Fibroblast of lung (primary cell): ENCODE measurements at regions not wholly inside any gene's neighbourhood (a gene's known extent, or its start where the extent isn't known, plus 50 kb on each side); places are given as distances from the start of the nearest gene placed in this dataset.

Experiments used
- EZH2 ChIP-seq: IDR thresholded peaks from 2 replicates; pipeline ENCODE4 v1.5.1; 2012; ENCODE audit warnings: low read length, control low read depth, mild to moderate bottlenecking; ENCODE audit errors: missing control alignments
- TF ChIP-seq, protein P1 (sequence below), 2 donors: IDR thresholded peaks in 1 of 2; conservative IDR thresholded peaks in 1 of 2; 1 replicate in 1 of 2; 2 replicates in 1 of 2; pipeline ENCODE4 v1.5.1; 2011 to 2012; ENCODE audit warnings: low read length in 2 of 2, control low read depth in 1 of 2, inconsistent platforms in 1 of 2, low read depth in 1 of 2, mild to moderate bottlenecking in 1 of 2

DNA sequence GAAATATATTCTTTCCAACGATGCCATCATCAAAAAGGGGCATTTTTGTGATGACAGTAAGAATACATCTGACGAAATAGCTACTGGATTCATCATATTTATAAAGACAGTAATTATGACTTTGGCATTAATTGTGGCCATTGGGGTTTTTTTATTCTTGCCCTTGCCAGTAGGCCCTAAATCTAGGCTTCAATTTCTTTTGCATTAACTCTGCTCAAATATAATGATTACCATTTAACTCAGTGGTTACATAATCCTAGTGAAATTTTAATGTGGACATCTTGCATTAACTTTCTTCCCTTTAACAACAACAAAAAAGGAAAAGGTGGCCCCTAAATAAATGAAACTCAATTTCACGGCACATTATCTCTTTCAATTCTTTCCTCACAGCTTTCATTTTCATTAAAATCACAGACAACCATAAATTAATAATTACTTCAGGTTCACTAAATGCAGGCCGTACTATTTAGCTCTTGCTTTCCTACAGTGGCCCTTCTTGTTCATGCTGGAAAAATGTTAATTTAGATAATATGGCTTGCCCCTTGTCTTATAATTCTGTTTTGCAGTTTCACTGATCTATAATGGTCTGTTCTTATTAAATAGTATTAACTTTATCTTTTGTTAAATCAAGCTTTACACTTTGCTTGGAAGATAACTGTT, 615.6 kb downstream of the DACH1 start:
- TF ChIP-seq, protein P1, sequence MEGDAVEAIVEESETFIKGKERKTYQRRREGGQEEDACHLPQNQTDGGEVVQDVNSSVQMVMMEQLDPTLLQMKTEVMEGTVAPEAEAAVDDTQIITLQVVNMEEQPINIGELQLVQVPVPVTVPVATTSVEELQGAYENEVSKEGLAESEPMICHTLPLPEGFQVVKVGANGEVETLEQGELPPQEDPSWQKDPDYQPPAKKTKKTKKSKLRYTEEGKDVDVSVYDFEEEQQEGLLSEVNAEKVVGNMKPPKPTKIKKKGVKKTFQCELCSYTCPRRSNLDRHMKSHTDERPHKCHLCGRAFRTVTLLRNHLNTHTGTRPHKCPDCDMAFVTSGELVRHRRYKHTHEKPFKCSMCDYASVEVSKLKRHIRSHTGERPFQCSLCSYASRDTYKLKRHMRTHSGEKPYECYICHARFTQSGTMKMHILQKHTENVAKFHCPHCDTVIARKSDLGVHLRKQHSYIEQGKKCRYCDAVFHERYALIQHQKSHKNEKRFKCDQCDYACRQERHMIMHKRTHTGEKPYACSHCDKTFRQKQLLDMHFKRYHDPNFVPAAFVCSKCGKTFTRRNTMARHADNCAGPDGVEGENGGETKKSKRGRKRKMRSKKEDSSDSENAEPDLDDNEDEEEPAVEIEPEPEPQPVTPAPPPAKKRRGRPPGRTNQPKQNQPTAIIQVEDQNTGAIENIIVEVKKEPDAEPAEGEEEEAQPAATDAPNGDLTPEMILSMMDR (conservative IDR thresholded peaks at IDR 0.05 in 1 of 2, IDR thresholded peaks at IDR 0.05 in 1 of 2; ENCODE audit: low read depth in 1 of 2, low read length in 2 of 2) = no peak
- no peak for TF ChIP-seq EZH2
